Breast epithelium (tissue), 3 donors: ENCODE measurements at regions not wholly inside any gene's neighbourhood (a gene's known extent, or its start where the extent isn't known, plus 50 kb on each side); places are given as distances from the start of the nearest gene placed in this dataset.

Source experiments
- CTCF ChIP-seq, 3 donors: fragments of 450-650 bp; IDR thresholded peaks; one replicate each; pipeline ENCODE4 v1.5.1; 2016 to 2017; ENCODE audit warnings: antibody characterized with exemption in 3 of 3, mild to moderate bottlenecking in 3 of 3, moderate library complexity in 3 of 3
- POLR2A ChIP-seq: fragments of 450-650 bp; IDR thresholded peaks from one replicate; pipeline ENCODE4 v1.6.1; 2016; ENCODE audit warnings: antibody characterized with exemption, mild to moderate bottlenecking, moderate library complexity
- POLR2AphosphoS5 ChIP-seq, 3 donors: sonication (generic); formaldehyde crosslinking; IDR thresholded peaks; one replicate each; pipeline ENCODE4 v1.6.1; 2017; ENCODE audit warnings: antibody characterized with exemption in 3 of 3

GRCh38 chr1:209101106-209101505 lies 482.4 kb upstream of the CAMK1G start:
- TF ChIP-seq CTCF (IDR thresholded peaks at IDR 0.05) (no peak), POLR2A (no peak), POLR2AphosphoS5 (IDR thresholded peaks at IDR 0.05) (no peak)
